HG02852 (cell line): ENCODE measurements at regions not wholly inside any gene's neighbourhood (a gene's known extent, or its start where the extent isn't known, plus 50 kb on each side); places are given as distances from the start of the nearest gene placed in this dataset.

ENCODE experiments used
- ATAC-seq: cut with Tn5 transposase; IDR thresholded peaks from one replicate; pipeline ENCODE4 v1.9.1; 2021; ENCODE audit warnings: mild to moderate bottlenecking, moderate library complexity; ENCODE audit not compliant: unreplicated experiment

- ATAC-seq: peak; percentile 86
These were observed 206.6 kb upstream of the RFX3 start for GRCh38 chr9:3732077-3733038.

GRCh38 chr9:3730511-3730922, 204.7 kb upstream of the RFX3 start:
- no peak for ATAC-seq

GRCh38 chr9:3721096-3721495, 195.3 kb upstream of the RFX3 start:
- ATAC-seq: no peak

- ATAC-seq: no peak
These were observed 193.5 kb upstream of the RFX3 start for GRCh38 chr9:3719286-3719685.

- ATAC-seq: no peak
These were observed 190.6 kb upstream of the RFX3 start for GRCh38 chr9:3716415-3716814.

- no peak for ATAC-seq
These were observed 182.9 kb upstream of the RFX3 start for GRCh38 chr9:3708751-3709150.

- ATAC-seq: no peak
These were observed 179.1 kb upstream of the RFX3 start for GRCh38 chr9:3704890-3705289.

- ATAC-seq: no peak
These were observed 175.0 kb upstream of the RFX3 start for GRCh38 chr9:3700772-3701171.

- ATAC-seq: no peak
These were observed 174.1 kb upstream of the RFX3 start for GRCh38 chr9:3699883-3700282.

GRCh38 chr9:3698531-3698930, 172.7 kb upstream of the RFX3 start:
- no peak for ATAC-seq

- ATAC-seq: no peak
These were observed 172.3 kb upstream of the RFX3 start for GRCh38 chr9:3698076-3698475.

GRCh38 chr9:3696368-3696767, 170.6 kb upstream of the RFX3 start:
- no peak for ATAC-seq

GRCh38 chr9:3692606-3693005, 166.8 kb upstream of the RFX3 start:
- no peak for ATAC-seq

GRCh38 chr9:3689555-3689954, 163.8 kb upstream of the RFX3 start:
- ATAC-seq: no peak

GRCh38 chr9:3687145-3687544, 161.3 kb upstream of the RFX3 start:
- no peak for ATAC-seq

- ATAC-seq: no peak
These were observed 156.4 kb upstream of the RFX3 start for GRCh38 chr9:3682186-3682585.

- ATAC-seq: no peak
These were observed 151.7 kb upstream of the RFX3 start for GRCh38 chr9:3677541-3677940.

- ATAC-seq: no peak
These were observed 151.0 kb upstream of the RFX3 start for GRCh38 chr9:3676766-3677165.

GRCh38 chr9:3675946-3676345, 150.1 kb upstream of the RFX3 start:
- no peak for ATAC-seq

GRCh38 chr9:3674561-3674960, 148.8 kb upstream of the RFX3 start:
- no peak for ATAC-seq

- ATAC-seq: no peak
These were observed 146.6 kb upstream of the RFX3 start for GRCh38 chr9:3672399-3672798.

GRCh38 chr9:3664044-3664443, 138.2 kb upstream of the RFX3 start:
- ATAC-seq: no peak

GRCh38 chr9:3662671-3663070, 136.9 kb upstream of the RFX3 start:
- no peak for ATAC-seq
